MM.1S (cell line): ENCODE measurements at regions not wholly inside any gene's neighbourhood (a gene's known extent, or its start where the extent isn't known, plus 50 kb on each side); places are given as distances from the start of the nearest gene placed in this dataset.
"Not testable (repeated sequence)": the region's sequence is repeated elsewhere in the genome, so short reads cannot be mapped to it uniquely, and the experiment has no call there.

Experiments used
- DNase-seq: peaks from one replicate; pipeline ENCODE4 v3.0.0-alpha.2; 2015
- H2AFZ ChIP-seq: fragments of 300-600 bp; sonication (generic); 2 replicates; pipeline ENCODE4 v1.6.0; 2016; ENCODE audit warnings: antibody characterized with exemption, low read length
- H3F3A ChIP-seq: fragments of 300-600 bp; sonication (generic); 2 replicates; pipeline ENCODE4 v1.6.1; 2016; ENCODE audit warnings: mild to moderate bottlenecking, antibody characterized with exemption, low read length, moderate library complexity, mixed read lengths; ENCODE audit not compliant: insufficient read depth
- H3K27ac ChIP-seq: fragments of 300-600 bp; sonication (generic); 2 replicates; pipeline ENCODE4 v1.5.1; 2016; ENCODE audit warnings: mild to moderate bottlenecking, low read length
- H3K27me3 ChIP-seq: fragments of 300-600 bp; sonication (generic); replicated peaks from 2 replicates; pipeline ENCODE4 v1.6.0; 2016; ENCODE audit warnings: low read length; ENCODE audit not compliant: insufficient read depth
- H3K36me3 ChIP-seq: fragments of 300-600 bp; sonication (generic); replicated peaks from 2 replicates; pipeline ENCODE4 v1.6.1; 2016; ENCODE audit warnings: mild to moderate bottlenecking, low read length, mixed read lengths; ENCODE audit not compliant: insufficient read depth
- H3K4me1 ChIP-seq: fragments of 300-600 bp; sonication (generic); 2 replicates; pipeline ENCODE4 v1.6.1; 2016; ENCODE audit warnings: low read length, mixed read lengths
- H3K4me2 ChIP-seq: fragments of 300-600 bp; sonication (generic); 2 replicates; pipeline ENCODE4 v1.6.0; 2016; ENCODE audit warnings: low read depth, low read length
- H3K4me3 ChIP-seq: fragments of 300-600 bp; sonication (generic); 2 replicates; pipeline ENCODE4 v1.5.1; 2016; ENCODE audit warnings: low read length, mixed read lengths
- H3K79me2 ChIP-seq: fragments of 300-600 bp; sonication (generic); 2 replicates; pipeline ENCODE4 v1.6.1; 2016; ENCODE audit warnings: mixed run types, low read length, mixed read lengths
- H3K9ac ChIP-seq: fragments of 300-600 bp; sonication (generic); 2 replicates; pipeline ENCODE4 v1.6.1; 2016; ENCODE audit warnings: low read length, mixed read lengths
- H3K9me2 ChIP-seq: fragments of 300-600 bp; sonication (generic); replicated peaks from 2 replicates; pipeline ENCODE4 v1.6.1; 2016; ENCODE audit warnings: mild to moderate bottlenecking, low read length, mixed read lengths; ENCODE audit not compliant: insufficient read depth
- H3K9me3 ChIP-seq: fragments of 300-600 bp; sonication (generic); replicated peaks from 2 replicates; pipeline ENCODE4 v1.6.1; 2016; ENCODE audit warnings: mild to moderate bottlenecking, low read length, mixed read lengths; ENCODE audit not compliant: insufficient read depth
- H4K20me1 ChIP-seq: fragments of 300-600 bp; sonication (generic); 2 replicates; pipeline ENCODE4 v1.6.1; 2016; ENCODE audit warnings: mild to moderate bottlenecking, low read length, moderate library complexity, mixed read lengths; ENCODE audit not compliant: insufficient read depth
- EZH2 ChIP-seq: fragments of 300-600 bp; sonication (generic); optimal IDR thresholded peaks from 2 replicates; pipeline ENCODE3; 2017; ENCODE audit warnings: low read depth, mild to moderate bottlenecking, antibody characterized with exemption, low read length, mixed read lengths
- EZH2phosphoT487 ChIP-seq: fragments of 300-600 bp; sonication (generic); IDR thresholded peaks from 2 replicates; pipeline ENCODE4 v1.6.1; 2018; ENCODE audit warnings: antibody characterized with exemption, low read length
- TF ChIP-seq, protein P1 (sequence below): fragments of 300-600 bp; sonication (generic); IDR thresholded peaks from 2 replicates; pipeline ENCODE4 v1.5.1; 2016; ENCODE audit warnings: antibody characterized with exemption, low read length, mixed read lengths

GRCh38 chr1:82371844-82372498 is 571.2 kb downstream of the ADGRL2 start:
- no peak overlapping the region for H2AFZ ChIP-seq
- H3K9ac ChIP-seq, result no peak overlapping the region
- H3K4me2 ChIP-seq, result no peak overlapping the region
- no peaks in the 10 kb centered on the region for H3K27me3 ChIP-seq
- H3K9me2 ChIP-seq, result no peaks in the 10 kb centered on the region
- H3K79me2 ChIP-seq, result no peaks in the 10 kb centered on the region
- no peaks in the 10 kb centered on the region for H3F3A ChIP-seq
- H4K20me1 ChIP-seq, result no peaks in the 10 kb centered on the region
- TF ChIP-seq EZH2 (no peak), EZH2phosphoT487 (no peak)
- TF ChIP-seq, protein P1, sequence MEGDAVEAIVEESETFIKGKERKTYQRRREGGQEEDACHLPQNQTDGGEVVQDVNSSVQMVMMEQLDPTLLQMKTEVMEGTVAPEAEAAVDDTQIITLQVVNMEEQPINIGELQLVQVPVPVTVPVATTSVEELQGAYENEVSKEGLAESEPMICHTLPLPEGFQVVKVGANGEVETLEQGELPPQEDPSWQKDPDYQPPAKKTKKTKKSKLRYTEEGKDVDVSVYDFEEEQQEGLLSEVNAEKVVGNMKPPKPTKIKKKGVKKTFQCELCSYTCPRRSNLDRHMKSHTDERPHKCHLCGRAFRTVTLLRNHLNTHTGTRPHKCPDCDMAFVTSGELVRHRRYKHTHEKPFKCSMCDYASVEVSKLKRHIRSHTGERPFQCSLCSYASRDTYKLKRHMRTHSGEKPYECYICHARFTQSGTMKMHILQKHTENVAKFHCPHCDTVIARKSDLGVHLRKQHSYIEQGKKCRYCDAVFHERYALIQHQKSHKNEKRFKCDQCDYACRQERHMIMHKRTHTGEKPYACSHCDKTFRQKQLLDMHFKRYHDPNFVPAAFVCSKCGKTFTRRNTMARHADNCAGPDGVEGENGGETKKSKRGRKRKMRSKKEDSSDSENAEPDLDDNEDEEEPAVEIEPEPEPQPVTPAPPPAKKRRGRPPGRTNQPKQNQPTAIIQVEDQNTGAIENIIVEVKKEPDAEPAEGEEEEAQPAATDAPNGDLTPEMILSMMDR, result no peak
- H3K36me3 ChIP-seq, result no peaks in the 10 kb centered on the region
- no peak overlapping the region for H3K27ac ChIP-seq
- no peak overlapping the region for H3K4me3 ChIP-seq
- DNase-seq, result no peak
- no peaks in the 10 kb centered on the region for H3K9me3 ChIP-seq
- H3K4me1 ChIP-seq, result no peaks in the 10 kb centered on the region

DNA sequence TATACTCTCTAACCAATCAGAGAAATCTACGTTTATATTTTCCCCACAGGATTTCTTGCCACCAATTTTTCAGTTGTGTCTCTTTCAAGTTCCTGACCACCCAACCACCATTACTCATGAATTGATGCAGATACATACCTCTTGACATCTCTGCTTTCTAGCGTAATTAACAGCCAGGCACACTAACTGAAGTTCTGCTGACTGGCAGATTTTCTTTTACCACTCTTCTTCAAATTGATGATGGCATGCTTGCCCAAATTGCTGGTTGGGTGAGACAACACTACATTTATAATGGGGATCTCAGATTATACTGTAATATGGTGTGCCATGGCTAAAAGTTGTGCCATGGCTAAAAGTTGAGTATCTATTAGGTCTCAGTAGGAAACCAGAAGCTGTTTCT is 566.7 kb downstream of the ADGRL2 start:
- H3K4me2 ChIP-seq, result no peak overlapping the region
- H3K79me2 ChIP-seq, result no peaks in the 10 kb centered on the region
- no peaks in the 10 kb centered on the region for H3K9me3 ChIP-seq
- H3K36me3 ChIP-seq, result no peaks in the 10 kb centered on the region
- H3K27ac ChIP-seq, result no peak overlapping the region
- TF ChIP-seq EZH2, result no peak
- TF ChIP-seq, protein P1, result no peak
- no peak for TF ChIP-seq EZH2phosphoT487
- no peak overlapping the region for H3K4me3 ChIP-seq
- H4K20me1 ChIP-seq, result no peaks in the 10 kb centered on the region
- H2AFZ ChIP-seq, result no peak overlapping the region
- no peaks in the 10 kb centered on the region for H3K9me2 ChIP-seq
- H3F3A ChIP-seq, result no peaks in the 10 kb centered on the region
- H3K27me3 ChIP-seq, result no peaks in the 10 kb centered on the region
- no peaks in the 10 kb centered on the region for H3K4me1 ChIP-seq
- no peak for DNase-seq
- no peak overlapping the region for H3K9ac ChIP-seq

- TF ChIP-seq EZH2phosphoT487 (no peak), EZH2 (no peak)
- TF ChIP-seq, protein P1, result no peak
- H3K27ac ChIP-seq, result no peak overlapping the region
Measured at GRCh38 chr1:82366689-82367088, 566.0 kb downstream of the ADGRL2 start.

DNA sequence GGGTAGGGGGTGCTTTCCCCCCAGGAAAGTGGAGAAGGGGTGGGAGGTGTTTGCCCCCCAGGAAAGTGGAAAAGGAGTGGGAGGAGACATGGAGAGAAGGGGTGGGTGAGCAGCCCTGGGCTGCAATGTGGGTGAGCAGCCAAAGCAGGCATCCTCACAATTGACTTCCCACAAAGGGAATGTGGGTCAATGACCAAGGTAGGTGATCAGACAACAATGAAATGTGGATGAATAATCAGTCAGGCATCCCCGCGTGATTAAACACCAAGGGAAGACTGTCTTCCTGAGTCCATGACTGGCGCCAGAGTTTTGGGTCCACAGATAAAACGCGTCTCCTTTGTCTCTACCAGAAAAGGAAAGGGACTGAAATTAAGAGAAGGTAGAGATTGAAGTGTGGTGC is 558.8 kb downstream of the ADGRL2 start:
- not testable (repeated sequence) for H4K20me1 ChIP-seq, H3K79me2 ChIP-seq, H3K9me3 ChIP-seq, H3K4me1 ChIP-seq, H3K36me3 ChIP-seq, H3K4me2 ChIP-seq, H3K27me3 ChIP-seq, H3K9me2 ChIP-seq, DNase-seq, H3K27ac ChIP-seq, H3F3A ChIP-seq, H3K4me3 ChIP-seq, H2AFZ ChIP-seq, H3K9ac ChIP-seq

More at GRCh38 chr1:82366689-82367088, 566.0 kb downstream of the ADGRL2 start:
- DNase-seq, result no peak
- Histone ChIP-seq H3K4me1 (no peaks in the 10 kb centered on the region), H3K4me2 (no peak overlapping the region), H3K9me2 (no peaks in the 10 kb centered on the region), H3F3A (no peaks in the 10 kb centered on the region), H2AFZ (no peak overlapping the region), H3K36me3 (no peaks in the 10 kb centered on the region), H3K9me3 (no peaks in the 10 kb centered on the region), H3K79me2 (no peaks in the 10 kb centered on the region), H3K27me3 (no peaks in the 10 kb centered on the region), H4K20me1 (no peaks in the 10 kb centered on the region), H3K4me3 (no peak overlapping the region), H3K9ac (no peak overlapping the region)

- DNase-seq, H4K20me1 ChIP-seq, H3K36me3 ChIP-seq, H3K79me2 ChIP-seq, H3K27ac ChIP-seq, H3K4me2 ChIP-seq, H3K4me1 ChIP-seq, H3F3A ChIP-seq, H3K9me2 ChIP-seq, H3K27me3 ChIP-seq, H3K4me3 ChIP-seq, H3K9me3 ChIP-seq, H3K9ac ChIP-seq, H2AFZ ChIP-seq: not testable (repeated sequence)
Measured at GRCh38 chr1:82358706-82359105, 558.0 kb downstream of the ADGRL2 start.
